ENCODE measurements at regions not wholly inside any gene's neighbourhood (a gene's known extent, or its start where the extent isn't known, plus 50 kb on each side); places are given as distances from the start of the nearest gene placed in this dataset.
A peak's percentile ranks its signal among the peaks of the same experiment; 100 is the strongest.

DNA sequence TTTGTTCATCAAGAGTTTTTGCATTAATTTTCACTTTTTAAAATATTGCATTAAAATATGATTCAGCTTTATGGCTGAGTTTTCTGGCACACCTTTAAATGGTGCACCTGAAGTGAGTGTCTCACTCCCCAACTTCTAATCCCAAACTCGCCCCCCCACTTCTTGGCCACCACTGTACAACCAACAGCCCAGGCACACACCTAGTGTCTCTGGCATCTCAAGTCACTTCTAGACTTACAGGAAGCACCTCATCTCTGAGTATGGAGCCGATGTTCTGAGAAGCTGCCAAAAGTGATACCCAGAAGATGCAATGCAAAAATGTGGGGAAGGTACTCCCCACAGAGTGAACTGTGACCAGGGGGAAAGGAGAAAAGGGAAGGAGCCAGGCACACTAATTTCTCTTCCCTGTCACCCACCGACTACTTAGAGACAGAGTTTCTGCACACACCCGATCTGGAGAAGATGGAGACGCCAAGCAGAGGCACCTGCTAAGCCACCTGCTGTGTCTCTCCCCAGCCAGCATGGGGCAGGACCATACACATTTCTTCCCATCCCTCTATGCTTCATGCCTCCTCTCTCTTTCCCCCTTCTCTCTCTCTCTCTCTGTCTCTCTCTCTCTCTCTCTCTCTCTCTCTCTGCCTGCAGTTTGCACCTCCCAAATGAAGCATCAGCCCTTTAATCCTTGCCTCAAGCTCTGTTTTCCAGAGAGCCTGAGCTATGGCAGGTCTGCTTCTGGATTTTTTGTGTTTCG lies 155.3 kb upstream of the ZNF507 start:
- no peak for DNase-seq

DNA sequence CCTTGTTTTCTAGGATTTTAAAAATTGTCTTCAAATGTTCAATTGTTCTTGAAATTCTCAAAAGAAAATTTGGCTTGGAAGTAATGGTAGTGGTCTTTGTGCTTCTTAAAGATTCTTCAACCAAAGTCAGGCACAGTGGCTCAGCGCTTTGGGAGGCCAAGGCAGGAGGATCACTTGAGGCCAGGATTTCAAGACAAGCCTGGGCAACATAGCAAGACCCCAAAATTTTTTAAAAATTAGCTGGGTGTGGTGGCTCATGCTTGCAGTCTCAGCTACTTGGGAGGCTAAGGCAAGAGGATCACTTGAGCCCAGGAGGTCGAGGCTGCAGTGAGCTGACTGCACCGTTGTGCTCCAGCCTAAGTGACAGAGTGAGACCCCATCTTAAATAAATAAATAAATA lies 153.5 kb upstream of the ZNF507 start:
- no peak for DNase-seq

DNA sequence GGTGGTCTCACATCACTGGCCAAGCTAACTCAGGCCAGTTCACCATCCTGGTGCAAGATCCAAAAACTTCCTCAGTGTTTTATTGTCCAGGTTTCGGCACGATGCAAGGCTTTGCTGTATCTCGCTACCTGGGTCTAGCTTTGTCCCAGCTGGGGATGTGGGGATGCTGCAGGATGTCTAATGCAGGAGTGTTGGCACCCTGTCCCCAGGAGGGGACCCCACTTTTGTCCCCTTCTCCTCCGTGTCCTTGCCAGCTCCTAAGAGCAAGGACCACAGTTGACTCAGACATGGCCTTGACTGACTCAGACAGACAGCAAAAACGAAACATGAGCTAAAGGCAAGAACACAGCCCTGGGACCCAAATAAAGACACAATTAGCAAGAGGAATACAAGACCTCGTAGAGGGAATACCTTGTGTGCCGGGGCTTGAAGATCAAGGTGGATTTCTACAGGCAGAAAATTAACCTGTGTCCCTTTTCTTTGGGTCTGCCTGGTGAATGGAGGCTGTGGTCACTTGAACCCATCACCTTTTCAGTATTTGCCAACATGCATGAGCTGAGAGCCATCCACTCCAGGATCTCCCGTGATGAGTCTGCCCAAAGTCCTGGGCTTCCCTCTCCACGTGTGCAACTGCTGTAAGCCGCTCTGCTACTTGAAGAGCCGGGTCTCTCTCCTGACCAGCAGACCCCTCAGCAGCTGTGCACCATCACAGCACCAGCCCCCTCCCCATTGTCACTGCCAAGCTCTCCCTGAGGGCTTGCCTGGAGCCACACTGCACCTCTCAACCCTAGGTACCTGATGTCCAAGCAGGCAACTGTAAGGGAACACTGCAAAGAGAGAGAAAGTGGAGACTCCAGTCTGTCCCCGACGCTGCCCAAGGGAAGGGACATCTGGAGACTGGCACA lies 149.5 kb upstream of the ZNF507 start:
- DNase-seq = no peak

DNA sequence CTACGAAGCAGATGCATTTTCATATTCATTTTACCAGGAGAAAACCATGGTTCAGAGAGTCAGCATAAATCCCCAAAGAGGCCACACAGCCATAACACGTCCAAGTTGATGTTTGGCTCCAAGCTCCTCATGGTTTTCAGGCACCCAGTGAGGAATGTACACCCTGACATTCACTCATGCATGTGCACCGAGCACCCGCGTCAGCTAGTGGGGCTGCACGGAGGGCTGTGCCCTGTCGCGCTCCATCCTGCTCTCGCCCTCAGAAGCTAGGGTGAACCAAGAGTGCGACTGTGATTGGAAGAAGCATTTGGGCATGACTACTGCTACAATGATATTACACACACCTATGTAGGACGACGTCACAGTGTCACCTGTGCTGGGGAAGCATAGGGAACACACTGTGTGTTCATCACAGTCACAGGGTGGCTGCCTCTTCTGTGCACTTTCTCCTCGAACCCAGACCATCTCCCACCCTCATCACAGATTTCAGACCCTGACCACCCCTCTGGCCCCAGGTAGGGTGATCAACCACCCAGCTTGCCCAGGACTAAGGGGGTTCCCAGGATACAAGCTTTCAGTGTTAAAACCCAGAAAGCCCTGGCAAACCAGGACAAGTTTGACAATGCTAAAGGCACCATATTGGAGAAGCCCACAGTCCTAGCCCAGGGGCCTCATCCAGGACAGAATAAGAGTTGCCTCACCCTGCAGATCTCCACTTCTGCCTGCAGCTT lies 148.6 kb upstream of the ZNF507 start:
- DNase-seq = no peak

DNA sequence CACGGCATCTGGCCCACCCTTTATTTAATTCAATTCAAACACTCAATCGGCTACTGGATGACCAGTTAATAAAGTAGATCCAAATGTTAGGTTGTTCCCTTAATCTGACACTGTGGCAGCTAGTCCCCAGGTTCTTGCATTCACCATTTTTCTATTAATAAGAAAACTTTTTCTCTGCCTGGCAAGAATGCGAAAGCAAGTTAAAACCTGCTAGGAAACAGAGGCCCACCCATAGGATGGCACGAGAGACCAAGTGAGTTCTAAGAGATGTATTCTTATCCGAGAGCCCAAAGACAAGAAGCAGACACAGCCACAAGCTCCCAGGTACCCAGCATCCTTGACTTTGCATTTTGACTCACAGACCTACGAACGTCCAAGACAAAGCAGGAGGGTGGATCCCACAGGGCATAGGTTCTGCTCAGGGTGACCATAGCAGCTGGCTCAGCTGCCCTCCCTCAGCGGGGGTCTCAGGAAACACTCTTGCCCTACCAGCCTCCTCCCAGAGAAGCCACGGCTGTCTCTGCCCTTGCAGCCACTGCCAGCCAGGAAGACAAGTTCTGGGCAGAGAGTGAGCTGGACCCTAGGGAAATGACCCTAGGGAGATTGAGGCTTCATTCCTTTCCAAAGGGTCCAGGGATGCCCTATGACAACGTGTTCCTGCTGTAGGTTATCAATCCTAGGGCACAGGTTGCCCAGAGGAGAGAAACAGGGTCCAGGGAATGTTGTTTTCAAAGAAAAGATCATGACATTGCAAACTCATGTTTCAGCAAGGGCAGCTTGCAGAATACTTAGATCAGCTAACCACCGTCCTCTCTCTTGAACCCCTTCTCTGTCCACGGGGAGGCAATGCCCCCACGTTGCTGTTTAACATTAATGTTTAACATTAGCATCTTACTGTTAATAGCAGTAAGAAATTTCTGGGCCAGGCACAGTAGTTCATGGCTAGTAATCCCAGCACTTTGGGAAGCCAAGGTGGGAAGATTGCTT lies 147.2 kb upstream of the ZNF507 start:
- no peak for DNase-seq

DNA sequence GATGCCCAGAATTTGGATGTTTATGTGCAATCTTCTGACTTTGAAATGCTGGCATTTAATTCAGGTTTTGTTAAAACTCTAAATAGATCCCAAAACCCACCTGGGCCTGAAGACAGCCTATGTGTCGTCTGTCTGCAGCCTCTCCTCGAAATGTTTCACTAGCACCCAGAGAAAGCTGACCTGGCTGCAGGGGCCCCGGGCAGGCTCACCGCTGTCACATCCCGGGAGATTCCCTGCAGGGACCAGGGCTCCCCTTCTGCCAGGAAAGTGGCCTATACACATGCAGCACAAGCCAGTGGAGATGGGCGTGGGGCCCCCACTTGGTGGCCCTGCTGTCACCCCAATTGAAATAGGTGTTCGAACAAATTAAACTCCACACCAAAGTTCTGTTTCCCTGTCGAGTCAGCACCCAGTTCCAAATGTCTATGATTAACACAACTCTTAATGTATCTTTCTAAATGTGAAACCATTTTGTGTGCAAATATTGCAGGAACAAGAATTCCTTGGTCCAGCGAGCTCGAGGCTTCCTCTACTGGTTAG lies 145.8 kb upstream of the ZNF507 start:
- DNase-seq = no peak

DNA sequence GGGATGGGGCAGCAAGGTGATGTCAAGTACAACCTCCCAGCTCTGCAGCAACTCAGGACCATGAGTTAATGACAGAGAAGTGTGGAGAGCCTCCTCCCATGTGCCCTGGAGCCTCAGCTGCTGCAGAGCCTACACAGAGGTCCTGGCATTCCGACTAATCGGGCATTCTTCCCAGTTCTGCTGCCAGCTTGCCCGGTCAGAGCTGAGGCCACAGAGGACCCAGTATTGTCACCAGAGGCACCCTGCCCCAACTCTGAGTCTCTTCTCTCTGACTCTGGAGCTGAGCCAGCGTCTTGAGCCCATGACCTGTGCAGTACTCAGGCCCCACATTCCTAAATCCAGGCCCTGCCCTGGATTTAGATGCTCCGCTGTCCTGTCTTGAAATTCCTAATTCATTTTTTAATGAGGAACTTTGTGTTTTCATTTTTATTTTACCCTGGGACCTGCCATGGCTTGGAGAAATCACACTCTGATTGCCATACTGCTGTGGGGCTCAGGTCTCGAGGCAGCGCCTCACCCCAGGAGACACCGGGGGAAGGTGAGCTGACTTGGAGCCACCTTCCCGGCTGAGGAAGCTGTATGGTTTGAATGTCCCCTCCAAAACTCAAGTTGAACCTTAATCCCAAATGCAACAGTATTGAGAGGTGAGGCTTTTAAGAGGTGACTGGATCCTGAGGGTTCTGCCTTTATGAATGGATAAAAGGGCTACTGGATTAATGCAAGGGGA lies 144.9 kb upstream of the ZNF507 start:
- peak; percentile 6 for DNase-seq

DNA sequence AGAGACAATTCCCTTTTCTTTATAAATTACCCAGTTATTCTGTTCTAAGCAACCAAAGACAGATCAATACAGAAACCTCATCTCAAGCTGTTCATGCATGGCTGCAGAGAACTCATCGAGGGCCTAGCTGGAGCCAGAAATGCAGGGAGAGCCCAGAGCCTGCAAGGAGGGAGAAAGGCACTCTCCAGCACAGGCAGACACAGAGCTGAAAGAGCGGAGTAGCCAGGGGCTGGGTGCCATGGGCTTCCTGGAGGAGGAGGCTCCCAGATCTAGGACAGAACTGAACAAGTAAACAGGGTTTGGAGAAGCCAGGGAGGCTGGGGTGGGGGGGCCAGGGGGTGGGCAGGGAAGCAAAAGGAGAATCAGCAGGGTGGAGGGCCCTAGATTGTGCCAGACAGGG lies 144.2 kb upstream of the ZNF507 start:
- no peak for DNase-seq

DNA sequence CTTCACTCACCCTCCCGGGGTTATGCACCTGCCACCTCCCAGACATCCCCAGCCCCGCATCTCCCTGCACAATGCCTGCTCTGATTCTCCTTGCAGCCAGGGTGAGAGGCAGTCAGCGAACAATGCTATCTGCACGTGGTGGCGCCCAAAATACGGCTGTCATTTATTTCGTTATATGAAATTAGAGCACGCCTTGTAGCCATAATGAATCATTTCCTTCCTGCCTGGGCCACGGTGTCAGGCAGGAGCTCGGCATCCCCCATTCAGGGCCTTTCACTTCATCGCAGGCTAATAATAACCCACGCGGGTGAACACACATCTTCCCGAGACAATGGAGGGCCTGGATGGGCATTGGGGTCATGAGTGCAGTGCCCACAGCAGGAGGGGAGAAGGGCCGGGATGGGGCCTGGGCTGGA lies 143.8 kb upstream of the ZNF507 start:
- no peak for DNase-seq

DNA sequence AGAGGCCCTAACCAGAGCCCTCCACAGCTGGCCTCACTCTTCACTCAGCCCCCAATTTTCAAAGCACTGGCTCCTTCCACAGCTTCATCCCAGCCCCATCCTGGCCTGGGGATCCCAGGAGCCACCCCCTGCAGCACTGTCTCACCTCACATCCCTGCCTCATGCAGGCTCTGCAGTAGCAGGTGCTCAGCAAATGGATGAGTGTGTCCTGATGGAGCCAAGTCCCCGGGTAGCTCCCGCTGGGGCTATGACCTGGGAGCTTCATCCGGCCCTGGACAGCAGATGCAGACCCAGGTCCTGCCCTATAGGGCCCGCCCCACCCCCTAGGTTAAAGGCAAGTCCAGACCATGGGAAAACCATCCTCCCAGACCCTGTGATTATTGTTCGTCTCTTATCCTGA lies 143.2 kb upstream of the ZNF507 start:
- DNase-seq = no peak

DNA sequence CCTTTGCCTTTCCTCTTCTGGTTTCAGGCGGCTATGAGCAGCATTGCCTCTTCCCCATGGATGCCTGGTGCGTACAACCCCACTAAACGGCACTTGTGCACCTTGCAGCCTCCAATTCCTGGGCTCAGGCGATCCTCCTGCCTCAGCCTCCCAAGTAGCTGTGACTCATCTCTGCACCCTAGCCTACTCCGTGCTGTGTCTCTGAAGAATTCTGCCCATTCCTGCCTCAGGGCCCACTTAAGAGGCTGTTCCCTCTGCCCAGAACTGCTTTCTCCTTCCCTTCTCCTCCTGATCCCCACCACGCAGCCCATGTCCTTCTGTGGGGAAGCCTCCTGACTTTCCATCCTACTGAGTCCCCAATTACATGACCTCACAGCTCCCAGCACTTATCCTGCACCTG lies 142.2 kb upstream of the ZNF507 start:
- no peak for DNase-seq

DNA sequence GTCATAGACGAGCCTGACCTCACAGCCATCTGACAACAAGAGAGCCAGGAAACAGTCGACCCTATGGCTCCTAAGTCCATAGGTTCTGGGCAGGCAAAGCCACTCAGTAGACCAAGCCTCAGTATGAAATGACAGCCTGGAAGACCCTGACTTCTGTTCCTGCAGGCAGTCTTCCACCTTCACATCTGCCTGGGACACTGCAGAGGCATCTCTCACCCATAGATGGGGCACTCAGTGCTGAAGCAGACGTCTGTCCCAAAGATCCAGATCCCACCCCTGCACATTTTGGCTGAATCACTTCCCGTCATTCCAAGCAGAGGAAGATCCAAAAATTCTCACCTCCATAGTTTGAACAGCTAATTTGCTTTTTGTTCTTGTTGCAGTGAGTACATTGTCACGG lies 139.3 kb upstream of the ZNF507 start:
- DNase-seq = no peak

DNA sequence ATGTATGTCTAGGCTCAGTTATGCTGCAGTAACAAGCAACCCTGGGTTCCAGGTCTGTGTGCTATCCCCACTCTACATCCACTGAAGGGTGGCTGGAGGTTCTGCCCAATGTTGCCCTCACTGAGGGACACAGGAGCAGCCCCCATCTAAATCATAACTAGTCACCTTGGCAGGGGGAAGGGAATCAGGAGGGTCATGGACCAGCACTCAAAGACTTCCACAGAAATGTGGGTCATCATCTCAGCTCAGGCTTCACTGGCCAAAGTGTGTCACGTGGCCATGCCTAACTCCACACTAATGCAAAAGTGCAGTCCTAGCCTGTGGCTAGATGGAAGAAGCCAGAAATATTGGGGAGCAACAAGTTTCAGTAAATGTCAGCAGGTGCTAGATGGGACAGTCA lies 137.3 kb upstream of the ZNF507 start:
- no peak for DNase-seq

DNA sequence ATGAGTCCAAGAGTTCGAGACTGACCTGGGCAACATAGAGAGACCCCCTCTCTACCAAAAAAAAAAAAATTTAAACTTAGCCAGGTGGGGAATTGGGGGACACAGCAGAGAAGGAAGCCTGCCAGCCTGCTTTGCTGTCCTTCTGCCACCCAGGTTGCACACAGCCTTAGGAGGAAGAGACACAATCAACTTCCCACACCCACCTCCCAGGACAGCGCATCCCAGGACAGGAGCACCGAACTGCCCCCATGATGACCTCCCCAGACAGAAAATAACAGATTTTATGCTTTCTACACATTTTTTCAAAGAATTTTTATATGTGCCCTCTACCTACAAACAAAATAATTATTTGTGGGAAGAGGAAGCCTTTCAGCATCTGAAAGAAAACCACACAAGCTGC lies 126.0 kb upstream of the ZNF507 start:
- DNase-seq = no peak

DNA sequence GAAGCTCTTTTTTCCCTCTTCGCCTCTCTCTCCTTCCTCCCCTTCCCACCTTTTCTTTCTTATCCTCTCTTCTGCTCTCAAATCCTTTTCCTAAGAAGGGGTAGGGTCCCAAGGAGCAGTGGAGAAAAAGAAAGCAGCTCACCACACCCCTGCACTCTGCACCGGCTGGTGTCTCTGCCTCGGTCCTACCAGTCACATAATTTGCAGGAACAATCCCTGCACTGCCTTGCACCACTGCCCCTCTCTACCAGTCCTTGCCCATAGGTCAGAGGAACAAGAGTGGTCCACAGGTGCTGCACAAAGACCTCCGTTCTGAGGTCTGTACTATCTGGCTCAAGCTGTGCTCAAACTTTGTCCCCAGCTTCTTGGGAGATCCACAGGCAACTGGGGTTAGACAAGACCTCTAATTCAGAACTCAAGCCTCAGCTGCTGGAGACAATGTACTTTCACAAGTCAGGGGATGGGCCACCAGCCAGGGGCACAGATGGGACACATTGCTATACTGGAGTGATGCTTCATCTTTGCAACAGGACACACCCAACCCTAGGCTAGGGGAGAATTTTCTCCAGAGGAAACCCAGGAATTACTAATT lies 125.4 kb upstream of the ZNF507 start:
- DNase-seq = no peak

DNA sequence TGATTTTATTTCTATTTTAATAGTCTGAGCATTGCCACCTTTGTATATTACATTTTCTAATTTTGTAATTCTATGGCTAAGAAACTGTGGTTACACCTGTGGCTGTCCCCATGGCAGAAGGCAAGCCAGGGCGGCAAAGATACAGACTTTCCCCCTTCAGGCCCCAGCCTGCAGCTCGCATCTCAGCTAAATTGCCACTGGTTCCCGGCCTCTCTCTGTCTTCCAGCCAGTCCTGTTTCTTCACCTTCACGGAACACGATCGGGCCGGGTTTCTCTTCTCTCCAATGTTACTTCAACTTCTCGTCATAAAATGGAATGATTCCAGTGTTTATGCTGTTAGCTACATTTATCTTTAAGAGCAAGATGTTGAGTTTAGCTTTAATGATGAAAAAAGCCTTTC lies 124.5 kb upstream of the ZNF507 start:
- DNase-seq = no peak

DNA sequence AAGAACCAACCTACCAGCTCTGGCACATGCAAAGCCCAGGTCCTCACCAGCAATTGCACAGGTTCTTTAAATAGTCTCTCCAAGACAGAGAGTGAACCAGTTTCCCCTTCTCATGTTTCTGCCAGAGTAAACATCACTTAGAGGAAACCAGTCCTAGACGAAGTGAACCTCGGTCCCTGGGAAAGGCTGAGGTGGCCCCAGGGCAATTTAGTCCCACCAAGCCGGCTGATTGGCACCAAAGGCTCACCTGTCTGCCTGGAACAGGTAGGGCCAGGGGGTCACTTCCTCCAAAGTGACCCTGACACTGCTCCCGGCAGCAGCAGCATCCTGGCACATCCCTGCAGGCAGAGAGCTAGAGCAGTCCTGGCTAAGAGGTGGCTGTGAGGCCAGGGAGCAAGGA lies 122.9 kb upstream of the ZNF507 start:
- no peak for DNase-seq

DNA sequence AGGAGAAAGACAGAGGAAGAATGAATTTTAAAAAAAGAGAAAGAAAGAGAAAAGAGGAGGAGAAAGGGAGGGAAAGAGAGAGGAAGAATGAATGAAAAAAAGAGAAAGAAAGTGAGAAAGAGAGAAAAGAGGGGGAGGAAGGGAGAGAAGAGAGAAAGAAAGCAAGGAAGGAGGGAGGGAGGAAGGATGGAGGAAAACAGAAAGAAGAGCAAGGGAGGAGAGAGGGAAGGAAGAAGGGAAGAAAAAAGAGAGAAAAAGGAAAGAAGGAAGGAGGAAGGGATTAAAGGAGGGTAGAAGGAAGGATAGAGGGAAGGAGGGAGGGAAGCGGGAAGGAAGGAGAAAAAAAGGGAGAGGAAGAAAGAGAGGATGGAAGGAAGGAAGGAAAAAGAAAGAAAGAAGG lies 122.3 kb upstream of the ZNF507 start:
- no peak for DNase-seq

DNA sequence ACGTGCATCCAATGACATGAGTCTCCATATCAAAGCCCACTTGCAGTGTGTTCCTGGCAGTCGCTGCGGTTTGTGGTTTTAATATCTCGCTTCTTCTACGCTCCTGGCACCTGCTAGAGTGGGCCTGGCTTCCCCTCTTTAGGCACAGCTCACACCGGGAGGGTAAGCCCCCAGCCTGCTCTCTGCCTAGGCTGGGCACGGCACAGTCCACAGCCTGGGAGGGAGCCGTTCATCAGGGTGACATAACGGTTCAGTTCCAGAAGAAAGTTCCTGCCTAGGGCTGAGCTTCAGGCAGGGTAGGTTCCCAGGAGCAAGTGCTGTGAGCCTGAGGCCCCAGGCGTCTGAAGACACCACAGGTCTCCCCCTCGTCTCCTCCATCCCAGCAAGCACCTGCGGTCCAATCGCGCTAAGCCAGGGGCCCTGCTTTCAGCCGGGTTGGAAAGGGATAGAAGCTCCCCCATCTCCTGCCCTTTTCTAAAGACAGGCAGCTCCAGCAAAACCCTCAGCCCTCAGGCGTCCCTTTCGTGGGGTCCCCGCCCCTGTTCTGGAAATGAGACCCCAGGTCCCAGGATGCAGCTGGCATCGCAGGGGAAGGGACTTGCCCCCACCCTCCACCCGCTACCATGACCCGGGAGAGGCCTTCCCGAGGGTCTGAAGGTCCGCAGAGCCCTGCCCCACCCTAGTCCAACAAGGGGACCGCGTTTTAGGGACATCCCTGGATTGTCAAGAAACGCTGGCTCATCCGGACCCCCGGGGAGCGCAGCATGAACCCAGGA lies 121.6 kb upstream of the ZNF507 start:
- DNase-seq = no peak
